ENCODE measurements at regions not wholly inside any gene's neighbourhood (a gene's known extent, or its start where the extent isn't known, plus 50 kb on each side); places are given as distances from the start of the nearest gene placed in this dataset.

GRCh38 chr3:40631341-40631995 lies 106.7 kb downstream of the ZNF621 start:
- no peak for TF ChIP-seq CTCF (IDR thresholded peaks at IDR 0.05)
- no peak for TF ChIP-seq POLR2A (IDR thresholded peaks at IDR 0.05)
- TF ChIP-seq POLR2AphosphoS5 (IDR thresholded peaks at IDR 0.05): no peak

Data from breast epithelium (tissue), 3 donors.